Esophagus squamous epithelium (tissue), 4 donors: ENCODE measurements at regions not wholly inside any gene's neighbourhood (a gene's known extent, or its start where the extent isn't known, plus 50 kb on each side); places are given as distances from the start of the nearest gene placed in this dataset.

ENCODE experiments used
- CTCF ChIP-seq, 6 experiments: fragments of 450-650 bp in 4 of 6; fragments of 200-600 bp in 2 of 6; sonication (generic) in 2 of 6; IDR thresholded peaks; one replicate each; pipeline ENCODE4 v1.5.1; 2016 to 2019; ENCODE audit warnings: antibody characterized with exemption in 6 of 6, mild to moderate bottlenecking in 4 of 6, moderate library complexity in 4 of 6
- POLR2A ChIP-seq, 4 donors: fragments of 450-650 bp; IDR thresholded peaks; one replicate each; pipeline ENCODE4 v1.6.1; 2017; ENCODE audit warnings: antibody characterized with exemption in 4 of 4, mild to moderate bottlenecking in 4 of 4, moderate library complexity in 3 of 4

DNA sequence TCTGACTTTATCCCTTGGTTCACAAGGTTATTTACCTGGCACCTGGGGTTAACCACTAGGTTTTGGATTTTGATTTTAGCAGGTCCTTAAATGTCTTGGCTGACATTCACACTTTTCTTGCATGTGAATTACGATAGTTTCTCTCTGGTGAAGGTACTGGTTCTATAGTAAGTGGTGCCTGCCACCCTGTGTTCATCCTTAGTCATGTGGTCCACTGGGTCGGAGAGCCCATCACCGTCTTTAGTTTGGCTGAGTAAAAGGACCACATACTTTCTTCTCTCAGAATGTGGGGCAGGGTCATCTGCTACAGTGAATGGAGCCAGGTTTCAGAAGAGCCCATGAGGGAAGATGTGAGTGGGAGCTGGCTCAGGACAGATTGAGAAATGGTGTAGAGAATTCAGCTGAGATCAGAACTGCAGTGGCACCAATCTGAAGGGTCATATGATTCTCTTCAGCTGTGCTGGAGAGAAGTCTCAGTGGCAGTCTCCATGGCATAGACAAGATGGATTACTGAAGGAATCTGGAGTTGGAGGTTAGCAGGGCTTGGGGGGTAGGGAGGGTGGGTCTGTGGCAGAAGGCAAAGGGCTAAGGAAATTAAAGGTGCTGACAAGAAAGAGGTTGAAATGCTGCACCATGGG is 310.4 kb downstream of the GPAT3 start:
- TF ChIP-seq CTCF (IDR thresholded peaks at IDR 0.05) (no peak), POLR2A (IDR thresholded peaks at IDR 0.05) (no peak)
